ENCODE measurements at regions not wholly inside any gene's neighbourhood (a gene's known extent, or its start where the extent isn't known, plus 50 kb on each side); places are given as distances from the start of the nearest gene placed in this dataset.
"Not testable (repeated sequence)": the region's sequence is repeated elsewhere in the genome, so short reads cannot be mapped to it uniquely, and the experiment has no call there.

- TF ChIP-seq EZH2 (IDR thresholded peaks at IDR 0.05; ENCODE audit: borderline replicate concordance, low read depth, low read length, severe bottlenecking) = not testable (repeated sequence)
- TF ChIP-seq, protein P1, sequence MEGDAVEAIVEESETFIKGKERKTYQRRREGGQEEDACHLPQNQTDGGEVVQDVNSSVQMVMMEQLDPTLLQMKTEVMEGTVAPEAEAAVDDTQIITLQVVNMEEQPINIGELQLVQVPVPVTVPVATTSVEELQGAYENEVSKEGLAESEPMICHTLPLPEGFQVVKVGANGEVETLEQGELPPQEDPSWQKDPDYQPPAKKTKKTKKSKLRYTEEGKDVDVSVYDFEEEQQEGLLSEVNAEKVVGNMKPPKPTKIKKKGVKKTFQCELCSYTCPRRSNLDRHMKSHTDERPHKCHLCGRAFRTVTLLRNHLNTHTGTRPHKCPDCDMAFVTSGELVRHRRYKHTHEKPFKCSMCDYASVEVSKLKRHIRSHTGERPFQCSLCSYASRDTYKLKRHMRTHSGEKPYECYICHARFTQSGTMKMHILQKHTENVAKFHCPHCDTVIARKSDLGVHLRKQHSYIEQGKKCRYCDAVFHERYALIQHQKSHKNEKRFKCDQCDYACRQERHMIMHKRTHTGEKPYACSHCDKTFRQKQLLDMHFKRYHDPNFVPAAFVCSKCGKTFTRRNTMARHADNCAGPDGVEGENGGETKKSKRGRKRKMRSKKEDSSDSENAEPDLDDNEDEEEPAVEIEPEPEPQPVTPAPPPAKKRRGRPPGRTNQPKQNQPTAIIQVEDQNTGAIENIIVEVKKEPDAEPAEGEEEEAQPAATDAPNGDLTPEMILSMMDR (IDR thresholded peaks at IDR 0.05; ENCODE audit: extremely low read depth in 1 of 2, insufficient read depth in 1 of 2, low read depth in 1 of 2, low read length in 2 of 2) = not testable (repeated sequence)
Measured at GRCh38 chr7:76739538-76739937, 112.5 kb upstream of the POMZP3 start.

All from endothelial cell of umbilical vein (primary cell).